Breast epithelium (tissue), 4 donors: ENCODE measurements at regions not wholly inside any gene's neighbourhood (a gene's known extent, or its start where the extent isn't known, plus 50 kb on each side); places are given as distances from the start of the nearest gene placed in this dataset.

Source experiments
- DNase-seq, 2 donors: peaks; one replicate each; pipeline ENCODE4 v3.0.0-alpha.2; 2019; ENCODE audit warnings: low spot score in 2 of 2
- H3K27ac ChIP-seq, 2 donors: fragments of 200-600 bp; sonication (generic) in 1 of 2; one replicate each; pipeline ENCODE4 v1.5.1; 2016 to 2019; ENCODE audit warnings: mild to moderate bottlenecking in 1 of 2
- H3K27me3 ChIP-seq, 2 donors: fragments of 200-600 bp; sonication (generic) in 1 of 2; one replicate each; pipeline versions ENCODE4 v1.5.1 to v1.6.0; 2017 to 2019; ENCODE audit warnings: control low read depth in 1 of 2, mild to moderate bottlenecking in 1 of 2
- H3K36me3 ChIP-seq: fragments of 200-600 bp; one replicate; pipeline ENCODE4 v1.5.1; 2019
- H3K4me1 ChIP-seq, 2 donors: fragments of 200-600 bp; sonication (generic); one replicate each; pipeline ENCODE4 v1.5.1; 2016 to 2019; ENCODE audit warnings: control low read depth in 1 of 2
- H3K4me3 ChIP-seq, 3 donors: fragments of 200-600 bp; sonication (generic); 1 replicate in 2 of 3; 2 replicates in 1 of 3; pipeline ENCODE4 v1.5.1; 2016 to 2019; ENCODE audit warnings: mild to moderate bottlenecking in 3 of 3, moderate library complexity in 2 of 3
- H3K9me3 ChIP-seq, 2 donors: fragments of 200-600 bp; sonication (generic) in 1 of 2; one replicate each; pipeline ENCODE4 v1.5.1; 2016 to 2019; ENCODE audit warnings: control low read depth in 1 of 2
- CTCF ChIP-seq, 3 donors: fragments of 450-650 bp; IDR thresholded peaks; one replicate each; pipeline ENCODE4 v1.5.1; 2016 to 2017; ENCODE audit warnings: antibody characterized with exemption in 3 of 3, mild to moderate bottlenecking in 3 of 3, moderate library complexity in 3 of 3
- POLR2A ChIP-seq: fragments of 450-650 bp; IDR thresholded peaks from one replicate; pipeline ENCODE4 v1.6.1; 2016; ENCODE audit warnings: antibody characterized with exemption, mild to moderate bottlenecking, moderate library complexity
- POLR2AphosphoS5 ChIP-seq, 3 donors: sonication (generic); formaldehyde crosslinking; IDR thresholded peaks; one replicate each; pipeline ENCODE4 v1.6.1; 2017; ENCODE audit warnings: antibody characterized with exemption in 3 of 3
- intact Hi-C: fragments of 100-400 bp; cut with DNase I; formaldehyde crosslinking; loops from one replicate; pipeline ENCODE4 v1.15.1; 2023; ENCODE audit warnings: low total_unique reads

GRCh38 chr4:127036296-127036695 is 596.5 kb upstream of the INTU start:
- H3K4me3 ChIP-seq: no peak overlapping the region
- no peaks in the 10 kb centered on the region for H3K27me3 ChIP-seq
- DNase-seq: no peak
- intact Hi-C loops: no loop called here
- H3K4me1 ChIP-seq: no peaks in the 10 kb centered on the region
- TF ChIP-seq POLR2A (no peak), CTCF (IDR thresholded peaks at IDR 0.05) (no peak)
- H3K36me3 ChIP-seq: no peaks in the 10 kb centered on the region
- H3K9me3 ChIP-seq: no peaks in the 10 kb centered on the region
- H3K27ac ChIP-seq: no peak overlapping the region

GRCh38 chr4:127045861-127046260 is 586.9 kb upstream of the INTU start:
- intact Hi-C loops: no loop called here
- Histone ChIP-seq H3K36me3 (no peaks in the 10 kb centered on the region), H3K4me3 (no peak overlapping the region), H3K4me1 (no peaks in the 10 kb centered on the region), H3K9me3 (no peaks in the 10 kb centered on the region), H3K27ac (no peak overlapping the region), H3K27me3 (no peaks in the 10 kb centered on the region)
- TF ChIP-seq POLR2AphosphoS5 (IDR thresholded peaks at IDR 0.05) (no peak), CTCF (IDR thresholded peaks at IDR 0.05) (no peak), POLR2A (no peak)
- DNase-seq: no peak

- no peak for DNase-seq
- H3K9me3 ChIP-seq: no peaks in the 10 kb centered on the region
- no peak overlapping the region for H3K4me3 ChIP-seq
- no peaks in the 10 kb centered on the region for H3K36me3 ChIP-seq
- H3K27ac ChIP-seq: no peak overlapping the region
- no peaks in the 10 kb centered on the region for H3K4me1 ChIP-seq
- no peak for TF ChIP-seq POLR2AphosphoS5 (IDR thresholded peaks at IDR 0.05)
- TF ChIP-seq CTCF (IDR thresholded peaks at IDR 0.05): no peak
- TF ChIP-seq POLR2A: no peak
- no peaks in the 10 kb centered on the region for H3K27me3 ChIP-seq
- intact Hi-C loops: no loop called here
Observed at GRCh38 chr4:127047930-127048329, 584.8 kb upstream of the INTU start.

- DNase-seq: no peak
Observed at GRCh38 chr4:127048376-127049044, 584.2 kb upstream of the INTU start.

GRCh38 chr4:127049526-127049925 is 583.2 kb upstream of the INTU start:
- Histone ChIP-seq H3K4me3 (no peak overlapping the region), H3K27me3 (no peaks in the 10 kb centered on the region), H3K9me3 (no peaks in the 10 kb centered on the region), H3K36me3 (no peaks in the 10 kb centered on the region), H3K4me1 (no peaks in the 10 kb centered on the region), H3K27ac (no peak overlapping the region)
- intact Hi-C loops: no loop called here
- DNase-seq: no peak
- TF ChIP-seq POLR2AphosphoS5 (IDR thresholded peaks at IDR 0.05): no peak

More at GRCh38 chr4:127048376-127049044, 584.2 kb upstream of the INTU start:
- Histone ChIP-seq H3K4me1 (no peaks in the 10 kb centered on the region), H3K36me3 (no peaks in the 10 kb centered on the region), H3K9me3 (no peaks in the 10 kb centered on the region), H3K27me3 (no peaks in the 10 kb centered on the region), H3K27ac (no peak overlapping the region), H3K4me3 (no peak overlapping the region)
- intact Hi-C loops: no loop called here
- no peak for TF ChIP-seq CTCF (IDR thresholded peaks at IDR 0.05)
- no peak for TF ChIP-seq POLR2AphosphoS5 (IDR thresholded peaks at IDR 0.05)
- no peak for TF ChIP-seq POLR2A

GRCh38 chr4:127052742-127053141 is 580.0 kb upstream of the INTU start:
- Histone ChIP-seq H3K27me3 (no peaks in the 10 kb centered on the region), H3K9me3 (peaks cover 10 to 11% of the 10 kb centered on the region in 2 donors), H3K4me3 (no peak overlapping the region), H3K27ac (no peak overlapping the region), H3K36me3 (no peaks in the 10 kb centered on the region), H3K4me1 (no peaks in the 10 kb centered on the region)
- DNase-seq: no peak
- intact Hi-C loops: no loop called here
- TF ChIP-seq POLR2AphosphoS5 (IDR thresholded peaks at IDR 0.05) (no peak), CTCF (IDR thresholded peaks at IDR 0.05) (no peak), POLR2A (no peak)
